GM18519 (cell line): ENCODE measurements at regions not wholly inside any gene's neighbourhood (a gene's known extent, or its start where the extent isn't known, plus 50 kb on each side); places are given as distances from the start of the nearest gene placed in this dataset.
"Not testable (repeated sequence)": the region's sequence is repeated elsewhere in the genome, so short reads cannot be mapped to it uniquely, and the experiment has no call there.

Source experiments
- ATAC-seq: cut with Tn5 transposase; IDR thresholded peaks from one replicate; pipeline ENCODE4 v1.9.1; 2021; ENCODE audit warnings: mild to moderate bottlenecking, moderate library complexity; ENCODE audit not compliant: unreplicated experiment, low FRiP score

DNA sequence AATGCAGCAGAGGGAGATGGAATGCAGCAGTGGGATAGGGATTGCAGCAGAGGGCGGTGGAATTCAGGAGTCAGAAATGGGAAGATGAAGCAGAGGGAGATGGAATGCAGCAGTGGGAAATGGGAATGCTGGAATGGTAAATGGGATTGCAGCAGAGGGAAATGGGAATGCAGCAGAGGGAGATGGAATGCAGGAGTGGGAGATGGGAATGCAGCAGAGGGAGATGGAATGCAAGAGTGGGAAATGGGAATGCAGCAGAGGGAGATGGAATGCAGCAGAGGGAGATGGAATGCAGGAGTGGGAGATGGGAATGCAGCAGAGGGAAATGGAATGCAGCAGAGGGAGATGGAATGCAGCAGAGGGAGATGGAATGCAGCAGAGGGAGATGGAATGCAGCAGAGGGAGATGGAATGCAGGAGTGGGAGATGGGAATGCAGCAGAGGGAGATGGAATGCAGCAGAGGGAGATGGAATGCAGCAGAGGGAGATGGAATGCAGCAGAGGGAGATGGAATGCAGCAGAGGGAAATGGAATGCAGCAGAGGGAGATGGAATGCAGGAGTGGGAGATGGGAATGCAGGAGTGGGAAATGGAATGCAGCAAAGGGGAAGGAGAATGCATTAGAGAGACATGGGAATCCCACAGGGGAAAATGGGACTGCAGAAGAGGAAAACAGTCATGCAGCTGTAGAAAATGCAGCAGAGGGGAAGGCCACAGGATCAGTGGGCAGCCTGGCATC, 329.8 kb downstream of the EMP1 start:
- ATAC-seq: not testable (repeated sequence)

DNA sequence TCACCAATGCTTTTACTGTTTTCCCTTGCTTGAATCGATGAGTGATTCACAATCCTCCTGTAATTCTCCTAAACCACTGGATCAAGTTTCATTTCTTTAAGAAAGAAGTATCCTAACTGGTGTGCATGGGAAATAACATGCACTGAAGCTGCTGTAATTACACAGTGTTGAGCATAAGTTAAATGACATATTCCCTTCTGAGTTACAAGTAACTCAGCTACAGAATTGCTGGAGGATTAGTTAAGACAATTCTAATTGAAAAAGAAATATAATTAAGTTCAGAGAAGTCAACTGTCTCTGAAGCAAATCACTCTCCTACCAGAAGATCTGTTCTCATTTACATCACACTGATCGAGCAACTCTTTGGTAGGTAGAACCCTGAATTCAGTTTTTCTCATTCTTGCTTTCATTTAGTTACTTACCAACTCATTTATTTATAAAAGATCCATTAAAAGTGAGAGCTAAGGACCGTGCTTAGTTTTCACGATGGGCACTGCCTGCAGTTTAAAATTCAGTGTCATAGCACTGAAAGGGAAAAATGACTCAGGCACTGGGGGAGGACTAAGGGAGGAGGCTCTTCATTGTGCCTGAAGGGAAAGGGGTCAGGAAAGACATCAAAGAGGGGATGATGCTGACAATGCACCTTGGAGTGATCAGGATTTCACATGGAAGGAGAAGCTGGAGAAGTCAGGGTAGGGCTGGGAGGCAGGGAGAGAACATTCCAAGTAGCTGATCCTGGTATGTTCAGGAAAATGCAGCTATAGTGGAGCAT, 327.2 kb downstream of the EMP1 start:
- ATAC-seq: no peak

DNA sequence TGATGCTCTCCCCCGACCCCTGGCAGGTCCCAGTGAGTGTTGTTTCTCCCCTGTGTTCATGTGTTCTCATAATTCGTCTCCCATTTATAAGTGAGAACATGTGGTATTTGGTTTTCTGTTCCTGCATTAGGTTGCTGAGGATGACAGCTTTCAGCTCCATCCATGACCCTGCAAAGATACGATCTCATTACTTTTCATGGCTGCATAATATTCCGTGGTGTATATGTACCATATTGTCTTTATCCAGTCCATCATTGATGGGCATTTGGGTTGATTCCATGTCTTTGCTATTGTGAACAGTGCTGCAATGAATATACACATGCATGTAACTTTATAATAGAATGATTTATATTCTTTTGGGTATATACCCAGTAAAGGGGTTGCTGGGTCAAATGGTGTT, 321.5 kb downstream of the EMP1 start:
- ATAC-seq: not testable (repeated sequence)

DNA sequence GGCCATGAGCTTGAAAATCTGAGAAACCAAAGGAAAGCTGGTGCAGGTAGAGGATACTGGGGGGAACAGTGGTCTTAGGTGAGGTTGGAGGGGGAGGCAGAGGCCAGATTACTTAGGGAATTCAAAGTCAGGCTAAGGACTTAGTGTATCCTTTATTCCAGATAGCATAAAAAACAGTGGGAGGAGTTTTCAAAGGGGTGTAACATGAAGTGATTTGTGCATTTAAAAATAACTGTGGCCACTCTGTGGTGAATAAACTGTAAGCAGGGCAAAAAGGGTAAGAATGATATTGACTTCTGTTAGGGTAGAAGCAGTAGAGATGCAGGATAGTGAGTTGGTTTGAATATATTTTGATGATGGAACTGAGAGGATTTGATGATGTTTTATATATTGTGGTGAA, 313.2 kb downstream of the EMP1 start:
- no peak for ATAC-seq

DNA sequence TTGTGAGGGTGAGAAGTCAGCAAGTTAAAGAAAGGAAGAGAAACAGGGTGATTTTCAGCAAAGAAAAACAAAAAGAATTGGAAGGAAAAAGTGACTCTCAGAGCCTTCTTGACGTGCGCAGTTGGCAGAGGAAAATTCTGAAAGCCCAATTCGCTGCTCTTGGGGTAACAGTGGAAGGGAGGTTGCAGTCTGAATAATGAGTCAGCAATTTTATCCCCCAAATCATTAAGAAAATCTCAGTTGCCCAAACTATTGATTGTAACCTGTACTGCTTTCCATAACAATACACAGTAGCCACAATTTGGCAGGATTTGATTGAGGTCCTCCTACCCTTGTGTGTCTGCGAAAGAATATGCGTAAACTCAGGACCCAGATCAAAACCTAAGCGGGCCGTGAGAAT, 309.1 kb downstream of the EMP1 start:
- ATAC-seq: no peak

DNA sequence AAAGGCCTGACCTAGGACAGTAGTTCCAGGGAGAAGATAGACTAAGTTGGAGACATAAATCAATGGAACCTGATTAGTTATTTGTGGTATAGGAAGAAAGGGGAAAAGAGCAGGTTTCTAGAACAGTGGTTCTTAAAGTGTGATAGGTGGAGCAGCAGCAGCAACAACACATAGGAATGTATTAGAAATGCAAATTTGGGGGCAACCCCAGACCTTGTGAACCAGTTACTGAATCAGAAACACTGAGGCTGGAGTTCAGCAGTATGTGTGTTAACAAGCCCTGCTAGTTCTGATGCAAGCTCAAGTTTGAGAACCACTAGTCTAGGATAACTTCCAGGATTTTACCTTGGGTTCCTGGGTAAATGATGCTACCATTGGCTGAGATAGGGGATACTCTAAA, 308.7 kb downstream of the EMP1 start:
- ATAC-seq: no peak

DNA sequence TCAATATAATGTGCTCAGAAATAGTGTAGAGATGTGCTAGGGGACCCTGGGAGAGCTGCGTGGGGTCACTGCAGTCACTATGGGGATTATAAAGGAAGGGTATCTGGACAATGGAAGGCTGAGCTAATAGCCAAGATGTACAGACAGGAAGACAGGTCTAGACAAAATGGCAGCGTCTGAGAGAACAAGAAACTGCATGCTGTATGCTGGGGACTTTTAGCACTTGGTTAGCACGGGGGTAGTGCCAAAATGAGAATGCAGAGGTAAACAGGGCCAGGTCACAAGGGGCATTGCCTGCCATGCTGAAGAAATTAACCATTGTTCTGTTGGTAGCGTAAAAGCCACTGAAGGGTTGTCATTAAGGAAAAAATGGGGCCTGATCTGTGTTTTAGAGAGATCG, 308.2 kb downstream of the EMP1 start:
- ATAC-seq: no peak

DNA sequence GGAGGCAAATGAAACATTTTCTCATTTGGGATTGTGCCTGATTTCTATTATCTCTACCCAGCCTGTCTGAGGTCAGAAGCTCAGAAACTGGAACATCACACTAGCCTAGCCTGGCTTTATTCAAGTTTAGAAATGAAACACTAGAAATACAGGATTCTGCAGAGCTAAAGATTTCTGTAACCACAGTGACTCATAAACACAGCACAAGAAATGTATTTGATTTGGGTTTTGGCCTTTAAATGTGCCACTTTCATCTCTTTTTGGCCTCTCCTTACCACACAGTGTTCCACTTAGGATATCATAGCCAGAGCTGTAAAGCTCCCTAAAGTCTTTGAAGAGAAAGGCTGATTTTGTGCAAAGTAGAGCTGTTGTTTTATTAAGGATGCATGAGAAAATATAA, 307.5 kb downstream of the EMP1 start:
- ATAC-seq: no peak

DNA sequence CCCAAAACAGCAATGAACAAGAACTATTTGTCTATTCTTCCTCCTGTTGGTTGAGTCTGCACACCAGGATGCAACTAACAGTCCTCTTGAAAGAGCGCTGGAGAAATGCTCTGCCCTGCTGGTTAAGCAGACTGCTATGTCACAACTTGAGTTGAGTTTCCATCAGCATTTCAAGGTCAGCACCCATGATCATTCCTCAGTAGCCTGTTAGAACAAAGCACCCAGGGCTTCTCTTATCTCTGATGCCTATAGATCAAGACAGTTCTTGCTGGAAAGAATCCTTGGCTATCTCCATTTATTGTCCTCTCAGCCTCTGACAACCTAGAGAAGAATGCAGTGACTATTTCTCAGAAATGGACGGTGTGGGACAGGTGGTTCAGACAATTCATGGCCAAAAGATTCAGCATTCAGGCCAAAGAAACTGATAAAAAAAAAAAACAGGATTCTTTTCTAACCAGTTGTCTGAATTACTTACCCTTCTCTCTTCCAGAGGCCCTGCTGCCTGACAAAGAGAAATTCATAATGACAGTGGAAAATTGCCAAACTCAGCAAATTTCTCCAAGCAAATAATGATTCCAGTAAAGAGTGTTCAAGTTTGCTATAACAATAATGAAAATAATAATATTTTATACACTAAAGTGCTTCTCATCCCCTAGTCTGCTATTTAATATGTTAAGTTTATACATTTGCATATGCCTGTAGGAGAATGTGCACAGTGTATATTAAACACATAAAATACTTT, 306.7 kb downstream of the EMP1 start:
- no peak for ATAC-seq

DNA sequence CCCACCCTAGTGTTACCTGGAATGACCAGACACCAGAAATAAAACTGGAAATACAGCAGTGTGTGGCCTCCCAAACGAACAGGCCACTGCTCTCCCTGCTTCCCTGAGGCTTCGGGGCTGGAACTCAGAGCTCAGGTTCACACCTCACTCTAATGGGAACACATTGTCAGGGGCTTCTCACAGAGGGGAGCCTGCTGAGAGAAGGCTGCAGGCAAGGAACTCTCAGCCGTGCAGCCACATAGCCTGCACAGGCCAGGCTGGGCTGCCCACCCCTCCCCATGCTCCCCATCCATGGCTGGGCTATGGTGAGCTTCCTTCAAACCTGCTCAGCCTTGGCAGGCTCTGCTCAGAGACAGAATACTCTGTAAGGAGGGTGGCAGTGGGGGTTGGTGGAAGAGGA, 302.5 kb downstream of the EMP1 start:
- no peak for ATAC-seq

DNA sequence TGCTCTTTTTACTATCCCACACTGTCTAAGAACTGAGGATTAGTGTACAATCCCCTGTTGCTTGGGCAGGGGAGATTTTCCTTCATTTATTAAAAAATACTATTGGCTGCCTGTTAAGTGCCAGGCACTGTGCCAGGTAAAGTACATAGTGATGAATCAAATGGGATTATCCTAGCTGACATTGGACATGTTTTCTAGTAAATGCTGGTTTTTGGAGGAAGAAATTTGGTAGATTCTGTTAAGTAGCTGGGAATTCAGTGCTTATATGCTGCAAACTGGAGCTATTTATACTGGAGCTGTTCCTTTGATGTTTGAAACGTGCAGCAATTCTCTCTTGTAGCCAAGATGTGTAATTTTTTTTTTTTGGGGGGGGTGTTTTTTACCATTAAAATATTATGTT, 299.6 kb downstream of the EMP1 start:
- no peak for ATAC-seq

DNA sequence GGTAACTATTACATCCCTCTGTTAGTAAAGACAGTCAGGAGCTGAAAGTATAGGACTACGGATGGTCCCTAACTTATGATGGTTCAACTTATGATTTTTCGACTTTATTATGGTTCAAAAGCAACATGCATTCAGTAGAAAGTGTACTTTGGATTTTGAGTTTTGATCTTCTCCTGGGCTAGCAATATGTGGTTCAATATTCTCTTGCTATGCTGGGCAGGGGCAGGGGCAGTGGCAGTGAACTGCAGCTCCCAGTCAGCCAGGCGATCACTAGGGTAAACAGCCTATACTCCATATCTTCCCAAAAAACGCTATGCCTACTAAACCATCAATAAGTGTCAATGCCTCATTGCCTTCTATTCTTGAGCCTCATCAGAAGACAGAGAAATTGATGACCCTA, 292.7 kb downstream of the EMP1 start:
- no peak for ATAC-seq

DNA sequence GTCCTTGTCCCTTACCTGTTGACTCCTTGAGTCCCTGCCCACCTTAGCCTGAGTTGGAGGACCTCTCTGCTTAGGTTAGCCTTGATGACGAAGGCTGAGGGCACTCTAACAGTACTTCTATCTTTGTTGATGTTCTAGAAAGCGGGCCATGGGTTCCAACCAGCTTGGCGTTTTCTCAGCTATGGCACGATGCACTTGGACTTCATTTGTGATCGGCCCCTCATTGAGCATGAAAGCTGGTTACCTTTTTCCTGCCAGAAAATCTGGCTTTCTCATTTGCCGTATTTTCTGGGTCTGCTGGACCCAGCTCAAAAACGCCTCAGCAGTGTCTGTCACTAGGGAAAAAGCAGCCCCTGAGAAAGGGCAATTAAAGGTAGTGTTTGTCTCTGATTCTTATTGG, 290.8 kb downstream of the EMP1 start:
- no peak for ATAC-seq

DNA sequence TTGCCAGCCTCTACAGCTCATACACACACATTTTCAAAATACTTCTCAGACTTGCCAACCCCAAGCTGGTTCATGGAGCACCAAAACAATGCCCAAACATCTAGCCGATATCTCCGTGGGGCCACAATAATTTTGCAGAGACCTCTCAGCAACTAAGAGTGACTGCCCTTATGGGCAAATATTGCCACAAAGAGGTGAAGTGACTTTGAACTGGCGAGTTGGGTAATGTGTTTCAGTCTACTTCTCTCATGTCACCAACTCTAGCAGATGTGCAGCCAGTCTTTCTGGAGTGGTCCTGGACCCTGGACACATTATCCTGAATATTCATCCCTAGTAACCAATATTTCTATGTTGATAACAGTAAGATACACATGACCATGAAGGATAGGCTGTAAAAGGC, 290.3 kb downstream of the EMP1 start:
- ATAC-seq: no peak

DNA sequence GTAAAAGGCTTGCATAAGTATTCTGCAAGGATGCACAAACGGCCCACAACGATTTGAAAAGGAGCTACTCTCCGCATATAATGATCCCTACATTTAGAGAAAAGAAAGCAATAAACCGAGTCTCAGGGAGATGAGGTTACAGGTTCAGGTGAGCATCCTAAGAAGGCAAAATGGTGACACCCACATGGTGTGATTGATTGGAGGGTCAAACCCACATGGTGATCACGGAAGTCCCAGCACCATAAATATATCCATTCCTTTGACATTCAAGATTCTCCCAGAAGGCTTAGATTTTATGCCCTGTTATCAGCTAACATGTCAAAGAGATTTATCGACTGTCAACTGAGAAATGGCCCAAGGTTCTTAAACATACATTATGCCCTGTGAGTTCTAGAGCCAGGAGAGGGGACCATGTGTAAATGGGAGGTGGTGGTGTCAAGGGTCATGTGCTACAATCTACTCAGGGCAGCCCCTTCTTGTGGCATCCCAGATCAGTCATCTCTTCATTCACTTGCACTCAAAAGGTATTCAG, 282.2 kb downstream of the EMP1 start:
- ATAC-seq: no peak

DNA sequence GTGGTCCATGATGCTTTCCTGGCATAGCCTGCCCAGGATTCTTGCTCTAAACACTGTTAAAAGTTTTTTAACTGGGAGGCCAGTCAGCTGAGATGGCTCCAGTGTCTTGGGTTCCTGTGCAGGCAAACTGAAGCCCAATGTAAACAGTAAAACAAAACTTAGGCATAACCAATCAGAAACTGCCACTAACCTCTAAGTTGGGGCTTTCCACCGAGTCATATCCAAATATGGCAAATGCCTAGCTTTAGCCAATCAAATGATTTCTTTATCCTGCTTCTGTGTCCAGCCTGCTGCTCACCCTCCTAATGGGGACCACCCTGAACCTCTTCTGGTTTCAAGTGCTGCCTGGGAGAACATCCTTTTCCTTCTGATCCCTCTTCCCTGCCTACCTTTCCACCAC, 277.9 kb downstream of the EMP1 start:
- no peak for ATAC-seq

DNA sequence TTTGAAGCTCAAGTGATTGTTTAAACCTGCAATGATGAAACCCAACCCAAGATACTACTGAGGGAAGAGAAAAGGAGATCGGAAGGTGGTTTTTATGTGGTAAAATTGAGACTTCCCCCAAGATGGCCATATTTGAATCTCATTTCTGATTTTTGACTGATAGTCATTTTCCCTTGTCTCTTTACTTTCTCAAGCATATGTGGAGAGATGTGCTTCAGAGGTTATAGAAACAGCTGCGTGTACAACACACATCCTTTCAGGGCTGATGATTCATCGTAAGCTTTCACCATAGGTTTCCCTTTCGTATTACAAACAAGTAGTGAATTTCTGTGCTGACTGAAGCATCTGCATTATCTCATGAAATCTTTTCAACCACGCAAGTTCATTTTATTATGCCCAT, 276.2 kb downstream of the EMP1 start:
- peak; percentile 98 for ATAC-seq

DNA sequence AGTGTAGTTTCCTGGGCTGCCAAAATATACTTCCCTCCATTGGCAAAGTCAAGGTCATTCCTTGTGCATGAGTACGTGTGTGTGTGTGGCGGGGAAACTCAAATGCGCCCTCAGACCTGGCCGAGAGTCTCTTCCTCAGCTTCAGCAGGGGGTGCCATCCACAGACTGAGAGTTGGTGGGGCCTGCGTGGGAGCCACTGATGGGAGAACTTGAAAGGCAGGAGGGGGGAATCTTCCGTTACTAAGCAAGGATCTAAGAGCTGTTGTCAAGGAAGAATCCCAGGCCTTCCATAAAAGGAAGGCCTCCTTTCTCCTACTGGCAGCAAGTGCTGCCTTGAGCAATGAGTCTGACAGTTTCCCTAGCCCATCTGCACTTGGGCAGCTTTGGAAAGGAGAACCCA, 274.9 kb downstream of the EMP1 start:
- ATAC-seq: no peak

DNA sequence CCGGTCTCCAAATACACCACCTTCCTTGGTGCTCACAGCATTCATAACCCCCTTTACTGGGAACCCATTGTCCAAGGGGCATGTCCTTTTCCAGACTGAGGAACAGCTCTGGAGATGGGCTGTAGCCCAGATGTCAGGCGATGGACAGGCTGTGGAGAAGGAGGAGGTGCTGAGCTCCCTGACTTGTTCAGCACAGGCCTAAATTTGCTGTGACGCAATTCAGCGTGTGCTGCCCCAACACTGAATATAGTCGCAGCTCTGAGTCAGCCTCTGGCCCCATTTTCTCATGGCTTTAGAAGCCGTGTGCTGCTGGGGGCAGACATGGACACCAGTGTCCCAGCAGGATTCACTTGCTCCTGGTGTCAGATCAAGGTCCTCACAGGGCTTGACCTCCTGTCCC, 269.1 kb downstream of the EMP1 start:
- no peak for ATAC-seq

DNA sequence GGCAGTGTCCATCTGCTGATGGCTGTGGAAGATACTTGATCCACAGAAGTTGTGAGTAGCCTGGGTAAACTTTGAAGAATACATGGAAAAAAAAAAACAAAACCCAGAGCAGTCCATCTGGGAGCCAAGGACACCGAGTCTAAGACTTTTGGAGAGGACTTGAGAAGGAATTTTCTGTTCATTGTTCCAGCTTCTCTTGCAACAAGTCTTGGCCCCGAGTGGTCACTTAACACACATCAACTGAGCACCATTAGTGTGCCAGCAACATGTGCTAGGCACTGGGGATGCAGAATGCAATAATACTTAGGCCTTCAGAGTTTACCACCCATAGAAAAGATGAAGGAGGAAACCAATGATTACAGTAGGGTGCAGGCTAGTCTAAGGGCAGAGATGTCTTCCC, 266.7 kb downstream of the EMP1 start:
- no peak for ATAC-seq

DNA sequence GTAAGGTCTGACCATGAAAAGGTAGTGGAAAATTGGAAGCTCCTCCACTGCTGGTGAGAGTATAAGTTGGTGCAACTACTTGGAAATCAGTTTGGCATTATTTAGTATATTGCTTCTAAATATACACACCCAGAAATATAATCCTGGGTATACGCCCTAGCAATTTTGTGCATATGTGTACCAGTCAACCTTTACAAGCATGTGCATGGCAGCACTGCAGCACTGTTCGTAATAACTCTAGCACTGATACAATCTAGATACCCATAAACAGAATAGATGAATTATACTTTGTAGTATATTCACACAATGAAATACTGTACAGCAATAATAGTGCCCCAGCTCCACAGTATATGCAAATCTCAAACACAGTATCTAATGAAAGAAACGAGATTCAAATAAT, 265.9 kb downstream of the EMP1 start:
- ATAC-seq: no peak
